ENCODE measurements at regions not wholly inside any gene's neighbourhood (a gene's known extent, or its start where the extent isn't known, plus 50 kb on each side); places are given as distances from the start of the nearest gene placed in this dataset.

DNA sequence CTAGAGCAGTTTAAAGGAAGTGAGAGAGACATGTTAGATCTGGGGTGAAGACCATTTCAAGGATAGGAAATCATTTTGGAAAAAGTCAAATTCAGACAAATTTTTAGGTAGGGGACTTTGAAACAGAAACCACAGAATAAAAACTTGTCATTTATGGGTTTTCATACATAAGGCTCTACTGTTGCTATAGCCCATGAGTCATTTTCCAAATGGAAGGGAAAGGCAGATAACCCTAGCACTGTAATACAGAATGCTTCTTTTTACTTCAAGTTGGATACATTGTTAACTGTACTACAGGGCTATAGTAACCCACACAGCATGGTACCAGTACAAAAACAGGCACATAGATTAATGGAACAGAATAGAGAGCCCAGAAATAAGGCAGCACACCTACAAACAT lies 455.4 kb downstream of the EBF1 start:
- peaks cover 10% of the 10 kb centered on the region for H3K4me1 ChIP-seq (ENCODE audit: insufficient read depth, low read length)
- H3K9ac ChIP-seq (ENCODE audit: low read length) = no peak overlapping the region
- no peaks in the 10 kb centered on the region for H3K27me3 ChIP-seq (ENCODE audit: control insufficient read depth in 1 of 2, insufficient read depth in 2 of 2, low read length in 2 of 2)
- H3K27ac ChIP-seq (ENCODE audit: low read depth, low read length) = no peak overlapping the region
- H3K9me3 ChIP-seq (ENCODE audit: low read length) = no peaks in the 10 kb centered on the region
- no peak overlapping the region for H3K4me3 ChIP-seq (ENCODE audit: low read depth in 1 of 2, low read length in 2 of 2)
- no peaks in the 10 kb centered on the region for H3K36me3 ChIP-seq (ENCODE audit: insufficient read depth, low read length)

DNA sequence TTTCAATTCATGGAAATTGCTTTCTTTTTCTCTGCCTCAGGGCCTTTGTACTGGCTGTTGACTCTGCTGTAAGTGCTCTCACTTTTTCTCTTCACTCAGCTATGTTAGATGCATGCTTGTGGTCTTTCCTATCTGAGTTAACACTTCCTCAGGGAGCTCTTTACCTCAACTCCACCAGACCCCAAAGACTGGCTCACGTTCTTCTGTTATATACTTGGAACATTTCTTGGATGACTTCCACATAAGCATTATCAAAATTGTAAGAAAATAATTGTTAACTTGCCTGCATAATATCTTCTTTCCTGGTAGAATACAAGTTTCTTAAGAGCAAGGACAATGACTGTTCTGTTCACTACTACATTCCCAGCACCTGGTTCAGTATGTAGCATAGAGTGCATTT lies 455.9 kb downstream of the EBF1 start:
- Histone ChIP-seq H3K9ac (ENCODE audit: low read length) (no peak overlapping the region), H3K4me3 (ENCODE audit: low read depth in 1 of 2, low read length in 2 of 2) (no peak overlapping the region), H3K9me3 (ENCODE audit: low read length) (no peaks in the 10 kb centered on the region), H3K36me3 (ENCODE audit: insufficient read depth, low read length) (no peaks in the 10 kb centered on the region), H3K27ac (ENCODE audit: low read depth, low read length) (no peak overlapping the region), H3K4me1 (ENCODE audit: insufficient read depth, low read length) (peaks cover 10% of the 10 kb centered on the region), H3K27me3 (ENCODE audit: control insufficient read depth in 1 of 2, insufficient read depth in 2 of 2, low read length in 2 of 2) (no peaks in the 10 kb centered on the region)

DNA sequence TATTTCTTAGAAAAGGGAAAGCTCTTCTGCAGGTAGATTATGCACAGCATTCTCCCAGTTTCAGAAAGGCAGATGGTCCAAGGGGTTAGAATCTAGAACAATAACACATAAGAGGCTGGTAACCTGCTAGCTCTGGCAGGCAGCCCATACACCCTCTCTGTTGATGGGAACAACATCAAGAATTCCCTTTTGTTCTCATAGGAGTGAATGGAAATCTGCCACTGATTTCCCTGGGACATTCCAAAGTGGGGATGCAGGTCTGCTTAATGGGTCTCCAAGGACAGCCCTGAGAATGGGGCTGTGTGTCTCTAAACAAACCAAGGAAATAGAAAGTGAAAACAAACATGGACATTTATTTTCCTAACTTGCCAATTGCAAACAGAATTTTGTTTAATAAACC lies 456.8 kb downstream of the EBF1 start:
- Histone ChIP-seq H3K4me1 (ENCODE audit: insufficient read depth, low read length) (peaks cover 10% of the 10 kb centered on the region), H3K4me3 (ENCODE audit: low read depth in 1 of 2, low read length in 2 of 2) (no peak overlapping the region), H3K9me3 (ENCODE audit: low read length) (no peaks in the 10 kb centered on the region), H3K27me3 (ENCODE audit: control insufficient read depth in 1 of 2, insufficient read depth in 2 of 2, low read length in 2 of 2) (no peaks in the 10 kb centered on the region), H3K27ac (ENCODE audit: low read depth, low read length) (no peak overlapping the region), H3K36me3 (ENCODE audit: insufficient read depth, low read length) (no peaks in the 10 kb centered on the region), H3K9ac (ENCODE audit: low read length) (no peak overlapping the region)

DNA sequence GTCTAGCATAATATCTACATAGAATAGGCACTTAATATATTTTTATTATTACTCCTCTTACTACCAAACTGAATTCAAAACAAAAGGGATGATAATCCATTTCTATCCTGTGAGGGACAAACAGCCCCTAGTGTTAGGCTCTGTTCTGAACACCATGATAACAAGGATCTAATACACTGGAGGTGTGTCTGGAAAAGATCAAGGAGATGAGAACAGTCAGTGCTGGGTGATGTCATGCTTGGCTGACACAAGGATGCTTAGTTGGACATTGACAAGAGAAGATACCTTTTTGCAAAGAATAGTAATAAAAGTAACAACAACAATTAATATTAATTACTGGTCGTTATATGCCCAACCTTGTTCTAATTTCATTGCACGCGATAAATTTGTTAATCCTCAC lies 458.7 kb downstream of the EBF1 start:
- Histone ChIP-seq H3K9ac (ENCODE audit: low read length) (no peak overlapping the region), H3K36me3 (ENCODE audit: insufficient read depth, low read length) (no peaks in the 10 kb centered on the region), H3K9me3 (ENCODE audit: low read length) (no peaks in the 10 kb centered on the region), H3K4me1 (ENCODE audit: insufficient read depth, low read length) (peaks cover 10% of the 10 kb centered on the region), H3K27ac (ENCODE audit: low read depth, low read length) (no peak overlapping the region), H3K4me3 (ENCODE audit: low read depth in 1 of 2, low read length in 2 of 2) (no peak overlapping the region), H3K27me3 (ENCODE audit: control insufficient read depth in 1 of 2, insufficient read depth in 2 of 2, low read length in 2 of 2) (no peaks in the 10 kb centered on the region)

DNA sequence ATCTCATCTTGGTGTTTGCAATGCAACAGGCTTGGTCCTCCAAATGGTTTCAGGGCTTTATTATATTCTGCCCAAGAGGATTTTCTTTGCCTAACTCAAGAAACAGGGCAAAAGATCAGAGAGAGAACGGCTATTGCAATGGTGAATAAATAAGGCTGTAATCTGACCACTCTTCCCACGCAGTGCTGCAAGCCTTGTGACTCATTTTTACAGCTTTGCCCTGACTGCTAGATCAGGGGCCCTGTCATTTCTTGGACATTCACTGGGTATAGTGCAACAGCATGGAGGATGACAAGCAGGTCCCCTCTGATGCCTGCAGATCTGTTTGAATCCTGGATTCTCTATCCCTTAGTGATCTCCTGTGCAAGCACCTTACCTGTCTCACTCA lies 459.1 kb downstream of the EBF1 start:
- Histone ChIP-seq H3K27ac (ENCODE audit: low read depth, low read length) (no peak overlapping the region), H3K9ac (ENCODE audit: low read length) (no peak overlapping the region), H3K36me3 (ENCODE audit: insufficient read depth, low read length) (no peaks in the 10 kb centered on the region), H3K27me3 (ENCODE audit: control insufficient read depth in 1 of 2, insufficient read depth in 2 of 2, low read length in 2 of 2) (no peaks in the 10 kb centered on the region), H3K4me1 (ENCODE audit: insufficient read depth, low read length) (peaks cover 10% of the 10 kb centered on the region), H3K4me3 (ENCODE audit: low read depth in 1 of 2, low read length in 2 of 2) (no peak overlapping the region), H3K9me3 (ENCODE audit: low read length) (no peaks in the 10 kb centered on the region)

DNA sequence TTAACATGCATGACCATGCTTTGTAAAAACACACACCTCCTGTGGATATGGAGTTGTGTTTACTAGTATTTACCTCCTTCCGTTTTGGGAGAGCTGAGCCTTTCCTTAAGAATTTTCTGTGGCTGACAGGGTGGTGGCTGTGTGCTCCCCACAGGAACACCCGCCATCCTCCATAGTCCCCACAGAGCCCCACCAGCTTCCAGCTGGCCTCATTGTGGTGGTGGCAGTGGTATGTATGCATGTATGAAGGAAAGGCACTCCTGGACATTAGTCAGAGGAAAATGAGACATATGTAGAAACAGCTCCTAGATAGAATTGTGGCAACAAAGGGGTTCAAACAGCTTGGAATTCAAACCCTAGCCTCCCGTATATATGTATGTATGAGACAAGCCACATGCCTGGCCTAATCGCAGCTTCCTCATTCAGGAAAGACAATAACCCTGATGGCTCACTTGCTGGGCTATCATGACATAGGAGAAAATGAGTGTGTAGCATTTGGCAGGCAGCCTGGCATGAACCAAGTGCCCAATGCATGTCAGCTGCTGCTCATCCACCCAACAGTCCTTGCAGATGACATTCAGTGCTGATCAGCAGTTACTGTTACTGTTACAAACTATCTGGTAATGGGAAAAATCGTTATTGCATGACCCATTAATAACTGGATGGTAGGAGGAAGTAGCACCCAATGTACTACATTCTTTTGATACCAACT lies 459.7 kb downstream of the EBF1 start:
- H3K9ac ChIP-seq (ENCODE audit: low read length) = no peak overlapping the region
- no peak overlapping the region for H3K4me3 ChIP-seq (ENCODE audit: low read depth in 1 of 2, low read length in 2 of 2)

DNA sequence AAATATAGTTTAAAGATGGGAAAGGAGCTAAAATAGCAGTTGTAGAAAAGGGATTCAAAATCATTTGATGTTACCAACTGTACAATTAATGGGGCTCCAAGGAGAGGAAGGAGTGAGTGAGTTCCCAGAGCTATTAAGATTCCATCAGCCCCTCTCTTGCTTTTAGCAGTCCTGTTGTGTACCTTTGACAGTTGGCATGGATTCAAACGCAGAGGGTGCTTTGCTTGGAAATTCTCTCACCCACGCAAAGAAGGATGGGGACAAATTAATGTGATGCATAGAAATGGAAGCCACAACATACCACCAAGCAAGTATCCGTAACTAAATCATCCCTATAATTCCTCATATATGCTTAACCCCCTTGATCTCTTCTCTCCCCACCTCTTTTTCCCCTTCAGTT lies 461.3 kb downstream of the EBF1 start:
- Histone ChIP-seq H3K4me1 (ENCODE audit: insufficient read depth, low read length) (peaks cover 7% of the 10 kb centered on the region), H3K4me3 (ENCODE audit: low read depth in 1 of 2, low read length in 2 of 2) (no peak overlapping the region), H3K9ac (ENCODE audit: low read length) (no peak overlapping the region), H3K9me3 (ENCODE audit: low read length) (no peaks in the 10 kb centered on the region), H3K27ac (ENCODE audit: low read depth, low read length) (no peak overlapping the region), H3K27me3 (ENCODE audit: control insufficient read depth in 1 of 2, insufficient read depth in 2 of 2, low read length in 2 of 2) (no peaks in the 10 kb centered on the region), H3K36me3 (ENCODE audit: insufficient read depth, low read length) (no peaks in the 10 kb centered on the region)

More for the DNA sequence above, 459.7 kb downstream of the EBF1 start:
- Histone ChIP-seq H3K27me3 (ENCODE audit: control insufficient read depth in 1 of 2, insufficient read depth in 2 of 2, low read length in 2 of 2) (no peaks in the 10 kb centered on the region), H3K36me3 (ENCODE audit: insufficient read depth, low read length) (no peaks in the 10 kb centered on the region), H3K27ac (ENCODE audit: low read depth, low read length) (no peak overlapping the region), H3K9me3 (ENCODE audit: low read length) (no peaks in the 10 kb centered on the region), H3K4me1 (ENCODE audit: insufficient read depth, low read length) (peaks cover 10% of the 10 kb centered on the region)

DNA sequence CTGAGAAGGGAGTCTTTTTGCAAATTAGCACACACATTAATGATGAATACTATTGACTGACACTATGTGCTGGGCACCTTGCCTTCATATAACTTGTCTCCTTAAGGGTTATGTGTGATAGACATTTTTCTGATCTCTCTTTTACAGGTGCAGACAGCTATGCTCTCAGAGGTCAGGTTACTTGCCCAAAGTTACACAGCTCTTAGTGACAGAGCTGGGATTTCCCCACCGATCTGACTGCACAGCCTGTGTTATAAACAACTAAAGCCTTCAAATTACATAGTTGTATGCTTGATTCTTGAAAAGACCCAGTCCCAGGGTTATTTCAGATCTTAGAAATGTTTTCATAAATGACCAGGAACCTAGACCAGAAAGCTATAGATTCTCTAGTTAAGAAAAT lies 462.7 kb downstream of the EBF1 start:
- no peaks in the 10 kb centered on the region for H3K9me3 ChIP-seq (ENCODE audit: low read length)
- H3K27me3 ChIP-seq (ENCODE audit: control insufficient read depth in 1 of 2, insufficient read depth in 2 of 2, low read length in 2 of 2) = no peaks in the 10 kb centered on the region
- H3K9ac ChIP-seq (ENCODE audit: low read length) = no peak overlapping the region
- no peak overlapping the region for H3K27ac ChIP-seq (ENCODE audit: low read depth, low read length)
- no peaks in the 10 kb centered on the region for H3K4me1 ChIP-seq (ENCODE audit: insufficient read depth, low read length)
- H3K36me3 ChIP-seq (ENCODE audit: insufficient read depth, low read length) = no peaks in the 10 kb centered on the region
- H3K4me3 ChIP-seq (ENCODE audit: low read depth in 1 of 2, low read length in 2 of 2) = no peak overlapping the region

DNA sequence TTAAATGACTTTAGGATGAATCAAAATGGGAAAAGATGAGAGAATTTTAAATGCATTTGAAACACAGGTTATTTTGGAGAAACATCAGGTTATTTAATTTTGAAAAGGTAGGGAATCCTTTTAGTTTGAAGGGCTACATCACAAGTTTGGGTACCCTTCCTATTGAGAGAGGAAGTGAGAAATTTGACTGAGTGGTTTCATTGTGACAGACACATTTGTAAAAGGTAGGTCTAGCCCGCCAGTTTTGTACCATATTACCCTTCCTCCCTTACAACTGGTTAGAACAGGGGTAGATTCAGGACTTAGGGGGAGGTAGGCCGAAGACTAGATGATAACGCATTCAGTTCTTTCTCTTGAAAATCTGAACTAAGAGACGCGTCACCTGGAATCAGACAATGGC lies 464.2 kb downstream of the EBF1 start:
- no peak overlapping the region for H3K4me3 ChIP-seq (ENCODE audit: low read depth in 1 of 2, low read length in 2 of 2)
- no peaks in the 10 kb centered on the region for H3K9me3 ChIP-seq (ENCODE audit: low read length)
- no peaks in the 10 kb centered on the region for H3K27me3 ChIP-seq (ENCODE audit: control insufficient read depth in 1 of 2, insufficient read depth in 2 of 2, low read length in 2 of 2)
- no peak overlapping the region for H3K9ac ChIP-seq (ENCODE audit: low read length)
- H3K4me1 ChIP-seq (ENCODE audit: insufficient read depth, low read length) = no peaks in the 10 kb centered on the region
- no peaks in the 10 kb centered on the region for H3K36me3 ChIP-seq (ENCODE audit: insufficient read depth, low read length)
- no peak overlapping the region for H3K27ac ChIP-seq (ENCODE audit: low read depth, low read length)

DNA sequence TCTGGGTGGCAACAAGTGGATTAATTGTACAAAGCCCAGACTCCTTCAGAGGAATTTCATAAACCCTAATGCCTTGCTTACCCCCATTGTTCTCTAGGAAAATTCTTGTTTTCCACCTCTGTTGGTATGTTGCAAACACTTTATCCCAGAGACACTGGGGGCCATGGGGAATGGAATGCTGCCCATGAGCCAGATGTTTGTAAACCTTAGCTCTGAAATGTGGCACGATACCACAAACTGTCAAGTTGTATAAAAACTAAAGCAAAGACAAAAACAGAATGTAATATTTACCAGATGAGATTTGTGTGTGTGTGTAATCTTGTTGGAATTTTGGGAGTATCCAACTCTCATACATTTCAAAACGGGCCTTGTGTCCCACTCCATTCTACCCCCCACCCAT lies 465.0 kb downstream of the EBF1 start:
- Histone ChIP-seq H3K4me1 (ENCODE audit: insufficient read depth, low read length) (no peaks in the 10 kb centered on the region), H3K27me3 (ENCODE audit: control insufficient read depth in 1 of 2, insufficient read depth in 2 of 2, low read length in 2 of 2) (no peaks in the 10 kb centered on the region), H3K27ac (ENCODE audit: low read depth, low read length) (no peak overlapping the region), H3K36me3 (ENCODE audit: insufficient read depth, low read length) (no peaks in the 10 kb centered on the region), H3K9me3 (ENCODE audit: low read length) (no peaks in the 10 kb centered on the region), H3K4me3 (ENCODE audit: low read depth in 1 of 2, low read length in 2 of 2) (no peak overlapping the region), H3K9ac (ENCODE audit: low read length) (no peak overlapping the region)

DNA sequence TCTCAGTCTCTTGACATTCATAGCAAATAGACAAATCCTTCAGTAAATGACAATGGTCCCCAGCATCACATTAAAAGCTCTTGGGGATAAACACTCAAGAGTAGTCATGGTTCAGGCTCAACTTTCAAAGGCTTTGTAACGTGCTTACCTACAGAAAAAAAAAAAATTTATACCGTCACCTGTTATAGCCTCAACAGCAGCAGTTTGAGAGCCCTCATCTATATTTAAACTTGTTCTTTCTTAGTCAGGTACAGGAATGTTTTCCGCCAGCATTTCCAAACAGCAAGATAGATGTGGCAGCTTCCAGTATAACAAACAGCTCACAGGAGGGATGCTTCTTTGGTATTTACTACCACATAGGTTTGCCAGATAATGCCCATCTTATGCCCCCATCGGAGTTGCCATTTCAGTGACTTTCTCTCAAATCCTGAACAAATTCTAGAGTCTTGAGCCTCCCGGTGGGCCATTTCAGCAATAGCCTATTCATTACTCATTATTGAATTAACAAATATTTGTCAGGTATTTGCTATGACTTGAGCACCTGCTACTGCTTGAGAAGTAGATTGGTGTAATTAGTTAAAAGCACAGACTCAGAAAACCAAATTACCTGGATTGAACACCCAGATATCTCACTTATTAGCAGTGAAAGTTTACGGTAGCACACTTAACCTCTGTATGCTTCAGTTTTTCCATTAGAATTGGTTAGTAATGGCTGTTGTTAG lies 470.0 kb downstream of the EBF1 start:
- no peaks in the 10 kb centered on the region for H3K27me3 ChIP-seq (ENCODE audit: control insufficient read depth in 1 of 2, insufficient read depth in 2 of 2, low read length in 2 of 2)
- no peak overlapping the region for H3K27ac ChIP-seq (ENCODE audit: low read depth, low read length)
- H3K9me3 ChIP-seq (ENCODE audit: low read length) = no peaks in the 10 kb centered on the region
- no peaks in the 10 kb centered on the region for H3K36me3 ChIP-seq (ENCODE audit: insufficient read depth, low read length)
- no peak overlapping the region for H3K4me3 ChIP-seq (ENCODE audit: low read depth in 1 of 2, low read length in 2 of 2)
- H3K9ac ChIP-seq (ENCODE audit: low read length) = no peak overlapping the region
- H3K4me1 ChIP-seq (ENCODE audit: insufficient read depth, low read length) = no peaks in the 10 kb centered on the region

DNA sequence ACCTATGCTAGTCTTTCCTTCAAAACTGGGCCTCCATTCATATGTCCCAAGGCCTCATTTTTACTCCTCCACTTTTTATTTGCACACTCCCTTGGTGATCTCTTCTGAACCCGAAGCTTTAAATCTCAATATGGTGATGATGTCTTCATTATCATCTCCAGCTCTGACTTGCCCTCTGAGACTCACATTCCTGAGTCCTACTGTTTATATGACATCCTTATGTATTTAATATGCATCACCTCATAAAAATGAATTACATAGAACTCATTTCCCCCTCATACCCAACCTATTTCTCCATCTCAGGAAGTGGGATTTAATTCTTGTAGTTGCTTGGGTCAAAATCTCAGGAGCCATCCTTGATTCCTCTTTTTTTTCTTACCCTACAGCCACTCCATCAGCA lies 473.0 kb downstream of the EBF1 start:
- Histone ChIP-seq H3K4me3 (ENCODE audit: low read depth in 1 of 2, low read length in 2 of 2) (no peak overlapping the region), H3K9ac (ENCODE audit: low read length) (no peak overlapping the region), H3K4me1 (ENCODE audit: insufficient read depth, low read length) (no peaks in the 10 kb centered on the region), H3K36me3 (ENCODE audit: insufficient read depth, low read length) (no peaks in the 10 kb centered on the region), H3K9me3 (ENCODE audit: low read length) (no peaks in the 10 kb centered on the region), H3K27me3 (ENCODE audit: control insufficient read depth in 1 of 2, insufficient read depth in 2 of 2, low read length in 2 of 2) (no peaks in the 10 kb centered on the region), H3K27ac (ENCODE audit: low read depth, low read length) (no peak overlapping the region)

All from muscle layer of colon (tissue), 2 donors.